HG02884 (cell line): ENCODE measurements at regions not wholly inside any gene's neighbourhood (a gene's known extent, or its start where the extent isn't known, plus 50 kb on each side); places are given as distances from the start of the nearest gene placed in this dataset.
A peak's percentile ranks its signal among the peaks of the same experiment; 100 is the strongest.

Source experiments
- ATAC-seq: cut with Tn5 transposase; IDR thresholded peaks from one replicate; pipeline ENCODE4 v1.9.1; 2021; ENCODE audit warnings: mild to moderate bottlenecking, moderate library complexity; ENCODE audit not compliant: unreplicated experiment

GRCh38 chr12:90281154-90281868 is 572.7 kb upstream of the ATP2B1 start:
- ATAC-seq, result no peak

DNA sequence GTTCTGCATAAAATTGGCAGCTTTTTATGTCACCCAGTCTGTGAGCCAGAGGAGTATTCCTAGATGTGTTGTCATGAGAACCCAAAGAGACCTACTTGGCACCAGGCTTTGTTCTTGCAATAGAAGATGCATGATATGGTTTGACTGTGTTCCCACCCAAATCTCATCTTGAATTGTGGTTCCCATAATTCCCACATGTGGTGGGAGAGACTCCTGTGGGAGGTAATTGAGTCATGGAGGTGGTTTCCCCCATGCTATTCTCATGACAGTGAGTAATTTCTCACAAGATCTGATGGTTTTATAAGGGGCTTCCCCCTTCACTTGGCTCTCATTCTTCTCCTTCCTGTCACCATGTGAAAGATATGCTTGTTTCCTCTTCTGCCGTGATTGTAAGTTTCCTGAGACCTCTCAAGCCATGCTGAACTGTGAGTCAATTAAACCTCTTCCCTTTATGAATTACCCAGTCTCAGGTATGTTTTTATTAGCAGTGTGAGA is 572.0 kb upstream of the ATP2B1 start:
- peak; percentile 79 for ATAC-seq

DNA sequence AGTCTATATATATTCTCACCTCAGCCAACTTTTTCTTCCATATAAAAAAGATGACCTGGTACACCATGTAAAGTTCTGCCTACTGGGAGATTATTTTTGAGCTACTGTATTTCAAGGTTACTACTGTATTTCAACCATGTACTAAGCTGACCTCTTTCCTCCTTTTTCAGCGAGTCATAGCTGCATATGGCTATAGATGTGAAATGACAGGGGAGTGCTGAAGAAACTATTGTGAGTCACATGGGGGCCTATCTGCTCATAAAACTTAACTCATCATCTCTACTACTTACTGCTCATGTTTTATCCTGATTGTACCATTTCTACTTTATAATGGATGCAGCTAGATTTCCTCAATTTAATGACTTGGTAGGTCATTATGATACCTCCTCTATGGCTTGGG is 571.4 kb upstream of the ATP2B1 start:
- peak; percentile 32 for ATAC-seq

- no peak for ATAC-seq
Measured at GRCh38 chr12:90275088-90275487, 566.5 kb upstream of the ATP2B1 start.

DNA sequence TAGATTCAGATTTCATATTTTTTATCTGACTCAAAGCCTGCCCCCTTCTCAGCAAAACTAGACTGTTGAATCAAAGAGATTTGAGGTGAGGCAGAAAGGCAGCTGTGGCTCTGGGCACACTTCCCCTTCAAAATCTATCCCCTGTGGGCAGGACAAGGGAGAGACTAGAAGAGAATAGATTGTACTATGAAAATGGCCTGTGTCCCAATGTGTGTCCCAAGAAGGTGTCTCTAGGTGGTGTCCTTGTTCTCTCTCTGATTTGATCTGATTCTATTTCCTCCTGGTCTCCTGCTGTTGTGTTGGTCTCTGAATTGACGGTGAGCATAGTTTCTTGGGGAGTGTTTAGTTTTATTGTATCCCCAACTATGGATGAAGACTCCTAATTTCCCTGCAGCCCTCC is 565.8 kb upstream of the ATP2B1 start:
- no peak for ATAC-seq

DNA sequence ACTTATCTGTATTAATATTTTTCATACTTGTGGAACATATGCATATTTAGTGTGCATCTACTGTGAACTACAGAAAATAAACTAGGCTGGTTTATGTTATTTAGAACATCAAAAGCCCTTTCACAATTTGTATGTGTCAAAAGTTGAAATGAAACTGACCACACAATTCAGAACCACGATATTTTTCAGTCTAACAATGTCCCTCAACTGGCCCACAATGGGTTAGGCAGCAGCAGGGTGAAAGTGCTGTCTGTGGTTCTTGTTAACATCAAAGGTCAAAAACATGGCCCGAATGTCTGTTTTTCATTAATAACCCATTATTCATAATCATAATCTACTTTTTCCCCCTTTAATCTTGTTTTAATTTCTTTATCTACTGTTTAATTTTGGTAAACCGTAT is 559.9 kb upstream of the ATP2B1 start:
- peak; percentile 78 for ATAC-seq

DNA sequence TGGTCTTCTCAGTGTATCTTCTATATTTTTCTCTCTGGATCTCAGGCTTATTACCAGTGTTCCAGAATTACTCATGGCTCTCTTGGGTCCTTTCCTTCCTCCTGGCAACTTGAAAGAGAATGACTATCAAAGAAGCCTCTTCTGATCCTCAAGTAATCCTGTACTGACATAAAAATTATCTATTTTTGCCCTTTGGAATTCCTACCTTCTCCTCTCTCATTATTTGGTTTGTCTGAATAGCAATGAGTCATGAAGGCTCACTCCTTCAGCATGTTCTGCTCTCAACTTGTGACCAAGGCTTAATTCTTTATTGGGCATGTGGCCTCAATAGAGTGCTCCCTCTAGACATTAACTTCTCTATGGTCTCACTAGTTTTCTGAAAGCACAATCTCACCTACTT is 553.6 kb upstream of the ATP2B1 start:
- no peak for ATAC-seq

DNA sequence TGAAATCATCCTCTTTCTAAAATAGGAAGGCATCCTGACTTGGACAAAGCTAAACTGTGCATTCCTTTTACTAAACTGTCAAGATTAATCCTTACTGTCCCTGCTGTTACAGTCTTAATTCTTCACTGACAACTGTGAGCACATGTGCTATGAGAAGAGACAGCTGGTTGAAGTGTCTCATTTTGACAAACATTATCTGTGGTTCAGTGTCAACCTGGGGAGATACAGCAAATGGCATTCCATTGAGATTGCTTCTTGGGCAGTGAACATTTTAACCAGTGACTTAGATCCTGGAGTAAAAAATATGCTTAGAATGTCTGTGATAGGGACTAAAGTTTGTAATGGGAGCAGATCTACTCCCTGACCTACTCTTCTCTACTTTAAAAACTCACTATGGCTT is 552.6 kb upstream of the ATP2B1 start:
- ATAC-seq, result no peak

- ATAC-seq, result no peak
Measured at GRCh38 chr12:90260136-90260535, 551.5 kb upstream of the ATP2B1 start.

DNA sequence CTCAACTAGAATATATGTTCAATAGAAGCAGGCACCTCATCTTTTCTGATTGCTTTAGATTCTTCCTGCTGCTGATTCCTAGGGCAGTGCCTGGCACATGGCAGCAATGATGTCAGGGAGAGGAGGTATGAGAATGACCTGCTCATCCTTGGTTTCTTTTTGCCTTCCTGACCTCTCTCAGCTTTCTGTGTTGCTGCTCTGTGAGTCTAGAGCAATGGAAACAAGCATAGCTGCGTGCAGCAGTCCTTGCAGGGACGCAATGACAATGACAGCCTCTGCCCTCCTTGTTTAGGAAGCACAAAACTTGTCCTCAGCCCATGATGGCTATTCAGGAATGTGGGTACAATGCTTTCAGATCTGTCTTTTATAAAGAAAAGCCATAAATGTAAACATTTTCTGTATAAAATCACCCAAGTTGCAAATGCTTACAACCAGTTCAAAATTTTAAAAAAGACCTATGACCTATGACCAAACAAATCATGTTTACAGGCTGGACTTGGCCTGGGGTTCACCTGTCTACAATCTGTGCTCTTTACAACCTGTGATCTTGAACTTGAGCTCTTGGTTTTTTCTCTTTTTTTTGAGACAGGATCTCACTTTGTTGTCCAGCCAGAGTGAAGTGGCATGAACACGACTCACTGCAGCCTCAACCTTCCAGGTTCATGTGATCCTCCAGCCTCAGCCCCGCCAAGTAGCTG is 549.4 kb upstream of the ATP2B1 start:
- no peak for ATAC-seq

- no peak for ATAC-seq
Measured at GRCh38 chr12:90254796-90255195, 546.2 kb upstream of the ATP2B1 start.

- peak; percentile 98 for ATAC-seq
Measured at GRCh38 chr12:90253674-90254181, 545.1 kb upstream of the ATP2B1 start.

GRCh38 chr12:90253136-90253535 is 544.5 kb upstream of the ATP2B1 start:
- ATAC-seq, result no peak

DNA sequence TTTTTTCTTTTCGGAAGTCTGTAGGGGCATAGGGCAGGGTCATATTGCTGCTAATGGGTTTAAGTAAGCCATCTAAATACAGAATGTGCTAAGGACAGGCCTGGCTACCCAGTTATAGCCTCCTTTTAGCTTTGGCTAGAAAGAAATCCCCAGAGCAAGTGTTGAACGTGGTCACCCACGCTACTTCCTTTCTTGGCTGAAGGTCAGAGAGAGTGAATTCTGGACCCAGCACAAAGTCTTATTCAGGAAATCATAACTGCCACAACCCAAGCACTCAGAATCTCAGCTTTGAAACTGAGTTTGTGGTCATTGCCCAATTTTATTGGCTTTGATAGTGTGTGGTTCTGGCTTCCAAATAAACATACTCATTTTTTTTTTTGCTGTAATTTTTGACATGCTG is 542.1 kb upstream of the ATP2B1 start:
- ATAC-seq, result no peak

DNA sequence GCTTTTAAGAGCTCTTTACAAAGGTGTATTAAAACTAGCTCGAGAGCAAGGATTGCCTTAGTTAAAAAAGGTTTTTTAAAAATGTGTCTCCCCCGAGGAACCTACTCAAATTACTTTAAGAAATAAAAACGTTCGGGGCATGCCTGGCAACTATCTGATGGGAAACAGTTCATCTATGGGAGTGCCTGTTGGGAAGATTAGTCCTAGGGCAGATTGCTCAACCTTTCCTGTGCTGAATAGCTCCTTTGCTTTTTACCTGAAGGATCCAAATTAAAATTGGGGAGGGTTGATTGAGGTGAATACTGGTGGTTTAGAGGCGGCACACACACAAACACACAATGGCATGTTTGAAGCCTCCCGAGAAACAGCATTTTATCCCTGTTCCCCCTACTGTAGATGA is 541.4 kb upstream of the ATP2B1 start:
- ATAC-seq, result no peak

GRCh38 chr12:90246688-90247087 is 538.0 kb upstream of the ATP2B1 start:
- no peak for ATAC-seq

- no peak for ATAC-seq
Measured at GRCh38 chr12:90245391-90245790, 536.8 kb upstream of the ATP2B1 start.

GRCh38 chr12:90244232-90244631 is 535.6 kb upstream of the ATP2B1 start:
- ATAC-seq, result no peak

GRCh38 chr12:90243211-90243610 is 534.6 kb upstream of the ATP2B1 start:
- ATAC-seq, result no peak

- no peak for ATAC-seq
Measured at GRCh38 chr12:90239732-90240260, 531.2 kb upstream of the ATP2B1 start.

GRCh38 chr12:90238663-90239271 is 530.1 kb upstream of the ATP2B1 start:
- no peak for ATAC-seq

DNA sequence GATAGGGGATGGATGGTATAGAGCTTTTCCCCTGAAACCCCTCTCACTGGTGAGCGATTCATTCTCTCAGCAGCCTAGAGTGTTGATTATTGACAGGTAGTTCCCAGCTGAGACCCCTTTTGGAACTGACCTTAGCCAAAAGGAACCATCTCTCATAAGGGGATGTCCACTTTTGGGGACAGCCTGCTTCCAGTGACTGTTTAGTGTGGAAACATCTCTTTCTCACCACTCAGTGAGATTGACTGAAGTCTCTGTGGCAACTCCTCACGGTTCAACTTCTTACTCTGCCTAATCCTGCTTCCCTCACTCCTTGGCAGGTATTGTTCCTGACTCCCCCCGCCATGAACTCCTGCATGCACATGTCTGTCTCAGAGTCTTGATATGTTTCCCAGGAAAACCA is 529.2 kb upstream of the ATP2B1 start:
- no peak for ATAC-seq
